ENCODE measurements at regions not wholly inside any gene's neighbourhood (a gene's known extent, or its start where the extent isn't known, plus 50 kb on each side); places are given as distances from the start of the nearest gene placed in this dataset.

DNA sequence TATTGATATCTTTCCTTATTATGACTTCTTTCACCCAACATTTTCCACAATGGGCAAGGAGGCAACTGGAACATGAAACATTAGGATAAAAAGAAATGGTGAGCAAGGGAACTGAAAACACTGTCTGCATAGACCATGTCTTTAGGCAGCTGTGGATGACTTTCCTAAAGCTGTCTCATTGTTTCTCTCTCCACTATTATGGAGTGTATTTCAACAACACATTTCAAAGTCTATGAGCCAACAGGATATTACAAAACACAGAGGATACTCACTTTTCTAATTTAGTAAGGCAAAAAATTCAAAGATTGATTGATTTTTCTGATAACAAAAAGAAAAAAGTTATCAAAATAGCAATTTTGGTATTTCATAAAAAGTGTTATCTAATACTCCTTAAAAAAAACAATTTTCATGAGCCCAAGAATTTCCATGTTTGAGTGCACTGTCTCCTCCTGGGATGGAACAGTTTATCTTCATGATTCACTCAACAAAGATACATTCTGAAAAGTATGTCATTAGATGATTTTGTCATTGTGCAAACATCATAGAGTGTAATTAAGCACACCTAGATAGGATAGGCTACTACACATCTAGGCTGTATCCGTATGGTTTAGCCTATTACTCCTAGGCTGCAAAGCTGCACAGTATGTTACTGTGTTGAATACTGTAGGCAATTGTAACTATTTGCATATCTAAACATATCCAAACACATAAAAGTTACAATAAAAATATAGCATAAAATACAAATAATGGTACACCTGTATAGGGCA, 1568.4 kb downstream of the SLITRK5 start:
- H3K23ac ChIP-seq (ENCODE audit: low read depth, low read length), result no peak overlapping the region
- no peak overlapping the region for H2AK9ac ChIP-seq (replicated peaks; ENCODE audit: low read depth, low read length, poor library complexity)
- in situ Hi-C loops (cut with MboI; ENCODE audit: low sequenced_read_pairs) (no loop called here), dilution Hi-C loops (cut with HindIII; ENCODE audit: low sequenced_read_pairs, unreplicated experiment) (no loop called here), intact Hi-C loops (cut with micrococcal nuclease) (no loop called here)
- H2AFZ ChIP-seq (replicated peaks; ENCODE audit: low read length, poor library complexity), result no peak overlapping the region
- H2BK15ac ChIP-seq (ENCODE audit: low read depth, low read length), result no peak overlapping the region
- no peaks in the 10 kb centered on the region for H3K9me3 ChIP-seq (ENCODE audit: control insufficient read depth, insufficient read depth, low read length)
- H3K27ac ChIP-seq (ENCODE audit: insufficient read depth, low read length), result no peak overlapping the region
- H3K36me3 ChIP-seq (ENCODE audit: control insufficient read depth, insufficient read depth, low read length), result no peaks in the 10 kb centered on the region
- no peak overlapping the region for H3K4me3 ChIP-seq (ENCODE audit: insufficient read depth, low read depth, low read length)
- no peak for DNase-seq
- no peaks in the 10 kb centered on the region for H3K9me1 ChIP-seq (ENCODE audit: insufficient read depth, low read length)
- H2BK5ac ChIP-seq (ENCODE audit: low read depth, low read length, poor library complexity, severe bottlenecking), result no peak overlapping the region
- H4K20me1 ChIP-seq (ENCODE audit: insufficient read depth, low read length), result no peaks in the 10 kb centered on the region
- no peak overlapping the region for H4K8ac ChIP-seq (ENCODE audit: low read depth in 2 of 2, low read length in 2 of 2)
- H3K4ac ChIP-seq (ENCODE audit: low read depth, low read length), result no peak overlapping the region
- H2BK120ac ChIP-seq (ENCODE audit: low read depth, low read length), result no peak overlapping the region
- H3K18ac ChIP-seq (ENCODE audit: low read depth, low read length), result no peak overlapping the region
- H3K56ac ChIP-seq (ENCODE audit: extremely low read depth, insufficient read depth, low read length), result no peak overlapping the region
- no CpG with 5 or more reads among the region's 1 CpG for WGBS, 2 experiments (ENCODE audit: extremely low coverage in 2 of 2, insufficient read length in 1 of 2)
- TF ChIP-seq CEBPB (IDR thresholded peaks at IDR 0.05; ENCODE audit: low read depth, low read length) (no peak), SMC3 (IDR thresholded peaks at IDR 0.05; ENCODE audit: low read depth, low read length) (no peak), MXI1 (IDR thresholded peaks at IDR 0.05; ENCODE audit: borderline replicate concordance, low read depth, low read length) (no peak), CHD1 (IDR thresholded peaks at IDR 0.05; ENCODE audit: low read depth, low read length) (no peak), RCOR1 (IDR thresholded peaks at IDR 0.05; ENCODE audit: insufficient replicate concordance, low read length) (no peak), NFE2L2 (IDR thresholded peaks at IDR 0.05; ENCODE audit: low read depth, low read length) (no peak), BHLHE40 (IDR thresholded peaks at IDR 0.05; ENCODE audit: low read depth, low read length) (no peak), MAFK (IDR thresholded peaks at IDR 0.05; ENCODE audit: low read depth, low read length) (no peak), RFX5 (IDR thresholded peaks at IDR 0.05; ENCODE audit: low read depth, low read length) (no peak)
- TF ChIP-seq, protein P1, sequence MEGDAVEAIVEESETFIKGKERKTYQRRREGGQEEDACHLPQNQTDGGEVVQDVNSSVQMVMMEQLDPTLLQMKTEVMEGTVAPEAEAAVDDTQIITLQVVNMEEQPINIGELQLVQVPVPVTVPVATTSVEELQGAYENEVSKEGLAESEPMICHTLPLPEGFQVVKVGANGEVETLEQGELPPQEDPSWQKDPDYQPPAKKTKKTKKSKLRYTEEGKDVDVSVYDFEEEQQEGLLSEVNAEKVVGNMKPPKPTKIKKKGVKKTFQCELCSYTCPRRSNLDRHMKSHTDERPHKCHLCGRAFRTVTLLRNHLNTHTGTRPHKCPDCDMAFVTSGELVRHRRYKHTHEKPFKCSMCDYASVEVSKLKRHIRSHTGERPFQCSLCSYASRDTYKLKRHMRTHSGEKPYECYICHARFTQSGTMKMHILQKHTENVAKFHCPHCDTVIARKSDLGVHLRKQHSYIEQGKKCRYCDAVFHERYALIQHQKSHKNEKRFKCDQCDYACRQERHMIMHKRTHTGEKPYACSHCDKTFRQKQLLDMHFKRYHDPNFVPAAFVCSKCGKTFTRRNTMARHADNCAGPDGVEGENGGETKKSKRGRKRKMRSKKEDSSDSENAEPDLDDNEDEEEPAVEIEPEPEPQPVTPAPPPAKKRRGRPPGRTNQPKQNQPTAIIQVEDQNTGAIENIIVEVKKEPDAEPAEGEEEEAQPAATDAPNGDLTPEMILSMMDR (conservative IDR thresholded peaks at IDR 0.05; ENCODE audit: low read depth, low read length), result no peak
- TF ChIP-seq, protein P2, sequence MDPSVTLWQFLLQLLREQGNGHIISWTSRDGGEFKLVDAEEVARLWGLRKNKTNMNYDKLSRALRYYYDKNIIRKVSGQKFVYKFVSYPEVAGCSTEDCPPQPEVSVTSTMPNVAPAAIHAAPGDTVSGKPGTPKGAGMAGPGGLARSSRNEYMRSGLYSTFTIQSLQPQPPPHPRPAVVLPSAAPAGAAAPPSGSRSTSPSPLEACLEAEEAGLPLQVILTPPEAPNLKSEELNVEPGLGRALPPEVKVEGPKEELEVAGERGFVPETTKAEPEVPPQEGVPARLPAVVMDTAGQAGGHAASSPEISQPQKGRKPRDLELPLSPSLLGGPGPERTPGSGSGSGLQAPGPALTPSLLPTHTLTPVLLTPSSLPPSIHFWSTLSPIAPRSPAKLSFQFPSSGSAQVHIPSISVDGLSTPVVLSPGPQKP (IDR thresholded peaks at IDR 0.05; ENCODE audit: borderline replicate concordance, low read depth, low read length), result no peak
- TF ChIP-seq, protein P3, sequence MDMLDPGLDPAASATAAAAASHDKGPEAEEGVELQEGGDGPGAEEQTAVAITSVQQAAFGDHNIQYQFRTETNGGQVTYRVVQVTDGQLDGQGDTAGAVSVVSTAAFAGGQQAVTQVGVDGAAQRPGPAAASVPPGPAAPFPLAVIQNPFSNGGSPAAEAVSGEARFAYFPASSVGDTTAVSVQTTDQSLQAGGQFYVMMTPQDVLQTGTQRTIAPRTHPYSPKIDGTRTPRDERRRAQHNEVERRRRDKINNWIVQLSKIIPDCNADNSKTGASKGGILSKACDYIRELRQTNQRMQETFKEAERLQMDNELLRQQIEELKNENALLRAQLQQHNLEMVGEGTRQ (IDR thresholded peaks at IDR 0.05; ENCODE audit: low read depth, low read length), result no peak
- no peaks in the 10 kb centered on the region for H3K27me3 ChIP-seq (ENCODE audit: control insufficient read depth, insufficient read depth, low read length)
- ATAC-seq (ENCODE audit: low read depth), result no peak
- H3K4me1 ChIP-seq (ENCODE audit: control insufficient read depth, insufficient read depth, low read length), result no peaks in the 10 kb centered on the region
- ChIA-PET CTCF (no interaction called here), POLR2A (ENCODE audit: unreplicated experiment) (no interaction called here)
- H3K4me2 ChIP-seq (ENCODE audit: low read depth, low read length), result no peak overlapping the region
- H3K9ac ChIP-seq (ENCODE audit: low read depth, low read length), result no peak overlapping the region
- H4K91ac ChIP-seq (ENCODE audit: insufficient read depth, low read depth, low read length), result no peak overlapping the region
- H3K14ac ChIP-seq (replicated peaks; ENCODE audit: low read depth, low read length), result no peak overlapping the region
- H4K5ac ChIP-seq (ENCODE audit: low read depth, low read length), result no peak overlapping the region
- BruUV-seq (replicated peaks), result no TSS peak
- H2AK5ac ChIP-seq (ENCODE audit: low read depth, low read length), result no peak overlapping the region
- H2BK20ac ChIP-seq (ENCODE audit: low read depth, low read length), result no peak overlapping the region
- no peaks in the 10 kb centered on the region for H3K79me1 ChIP-seq (ENCODE audit: low read depth in 1 of 2, low read length in 2 of 2)

Data from IMR-90 (cell line).